CD4-positive, alpha-beta T cell (primary cell): ENCODE measurements at regions not wholly inside any gene's neighbourhood (a gene's known extent, or its start where the extent isn't known, plus 50 kb on each side); places are given as distances from the start of the nearest gene placed in this dataset.

Source experiments
- ATAC-seq: fragments of 200-7000 bp; cut with Tn5 transposase; one replicate; pipeline ENCODE4 v1.10.0; 2022; ENCODE audit warnings: mild to moderate bottlenecking; ENCODE audit not compliant: poor library complexity
- CTCF ChIA-PET: fragments of 350-600 bp; sonication (Branson Sonifier 250); formaldehyde crosslinking; loops from one replicate; lab custom pipeline; 2021; ENCODE audit warnings: antibody characterized with exemption, inconsistent platforms; lab: Charles Lee
- POLR2A ChIA-PET: fragments of 350-600 bp; sonication (Branson Sonifier 250); formaldehyde crosslinking; loops from one replicate; lab custom pipeline; 2021; ENCODE audit warnings: antibody characterized with exemption, inconsistent platforms; lab: Charles Lee
- DNase-seq, 14 experiments: peaks; one replicate each; pipeline ENCODE4 v3.0.0-alpha.2; 2013 to 2020; ENCODE audit warnings: mixed read lengths in 2 of 14
- H3K27ac ChIP-seq, 2 donors: one replicate each; pipeline versions ENCODE4 v1.5.1 to v1.7.0; 2013; ENCODE audit warnings: low read length in 2 of 2, low read depth in 1 of 2, mild to moderate bottlenecking in 1 of 2
- H3K27me3 ChIP-seq, 2 experiments: 1 replicate in 1 of 2; 2 replicates in 1 of 2; pipeline versions ENCODE4 v1.6.1 to v1.7.0; 2013; ENCODE audit warnings: low read length in 2 of 2, control low read depth in 1 of 2, mild to moderate bottlenecking in 1 of 2, moderate library complexity in 1 of 2; ENCODE audit not compliant: insufficient read depth in 2 of 2, control insufficient read depth in 1 of 2
- H3K36me3 ChIP-seq: one replicate; pipeline ENCODE4 v1.6.1; 2013; ENCODE audit warnings: low read length, control low read depth; ENCODE audit not compliant: insufficient read depth
- H3K4me1 ChIP-seq: one replicate; pipeline ENCODE4 v1.6.1; 2013; ENCODE audit warnings: low read length, control low read depth; ENCODE audit not compliant: insufficient read depth
- H3K4me3 ChIP-seq: one replicate; pipeline ENCODE4 v1.5.1; 2013; ENCODE audit warnings: mild to moderate bottlenecking, low read length, moderate library complexity
- H3K9me3 ChIP-seq, 2 experiments: 1 replicate in 1 of 2; 2 replicates in 1 of 2; pipeline versions ENCODE4 v1.6.1 to v1.7.0; 2013; ENCODE audit warnings: low read length in 2 of 2, mild to moderate bottlenecking in 2 of 2, control low read depth in 1 of 2, moderate library complexity in 1 of 2; ENCODE audit not compliant: control insufficient read depth in 1 of 2, insufficient read depth in 1 of 2
- H3K27ac Mint-ChIP-seq: one replicate; pipeline ENCODE4 v1.8.0; 2020; ENCODE audit warnings: mixed read lengths
- H3K27me3 Mint-ChIP-seq: one replicate; pipeline ENCODE4 v1.8.0; 2021; ENCODE audit warnings: mixed read lengths
- H3K36me3 Mint-ChIP-seq: one replicate; pipeline ENCODE4 v1.8.0; 2021; ENCODE audit warnings: low read depth, mixed read lengths
- H3K4me1 Mint-ChIP-seq: one replicate; pipeline ENCODE4 v1.8.0; 2021; ENCODE audit warnings: low read depth, mixed read lengths
- H3K4me3 Mint-ChIP-seq: one replicate; pipeline ENCODE4 v1.8.0; 2020; ENCODE audit warnings: mild to moderate bottlenecking, mixed read lengths
- H3K9me3 Mint-ChIP-seq: one replicate; pipeline ENCODE4 v1.8.0; 2020; ENCODE audit warnings: mixed read lengths
- intact Hi-C, 2 experiments: fragments of 100-400 bp; cut with DNase I in 1 of 2; cut with micrococcal nuclease in 1 of 2; formaldehyde crosslinking; loops; one replicate each; pipeline versions ENCODE4 v1.15.1 to v1.9.0; 2023 to 2025; cut with DNase I, micrococcal nuclease
- TF ChIP-seq, protein P1 (sequence below): fragments of 200-600 bp; IDR thresholded peaks from one replicate; pipeline ENCODE4 v1.8.0; 2022; ENCODE audit warnings: antibody characterized with exemption, mild to moderate bottlenecking

DNA sequence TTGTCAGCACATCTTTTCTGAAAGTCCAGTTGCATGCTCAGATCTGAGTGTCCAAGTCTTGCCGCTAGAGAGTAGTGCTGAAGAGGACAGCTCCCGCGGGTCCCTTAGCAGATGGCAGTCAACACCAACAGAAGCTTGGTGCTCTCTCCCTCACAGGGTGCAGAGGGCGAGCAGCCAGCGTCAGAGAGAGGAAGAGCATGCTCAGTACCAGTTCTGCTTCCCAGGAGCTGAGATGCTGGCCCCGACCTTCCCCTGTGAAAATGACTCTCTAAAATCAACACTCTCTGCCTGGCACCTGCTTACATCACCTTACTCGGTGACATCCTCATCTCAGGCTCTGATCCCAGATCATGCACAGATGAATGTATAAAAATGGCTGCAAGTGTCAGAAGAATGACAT lies 86.0 kb upstream of the TWIST2 start:
- peaks cover 11 to 15% of the 10 kb centered on the region in 2 experiments for H3K27me3 ChIP-seq
- TF ChIP-seq, protein P1, sequence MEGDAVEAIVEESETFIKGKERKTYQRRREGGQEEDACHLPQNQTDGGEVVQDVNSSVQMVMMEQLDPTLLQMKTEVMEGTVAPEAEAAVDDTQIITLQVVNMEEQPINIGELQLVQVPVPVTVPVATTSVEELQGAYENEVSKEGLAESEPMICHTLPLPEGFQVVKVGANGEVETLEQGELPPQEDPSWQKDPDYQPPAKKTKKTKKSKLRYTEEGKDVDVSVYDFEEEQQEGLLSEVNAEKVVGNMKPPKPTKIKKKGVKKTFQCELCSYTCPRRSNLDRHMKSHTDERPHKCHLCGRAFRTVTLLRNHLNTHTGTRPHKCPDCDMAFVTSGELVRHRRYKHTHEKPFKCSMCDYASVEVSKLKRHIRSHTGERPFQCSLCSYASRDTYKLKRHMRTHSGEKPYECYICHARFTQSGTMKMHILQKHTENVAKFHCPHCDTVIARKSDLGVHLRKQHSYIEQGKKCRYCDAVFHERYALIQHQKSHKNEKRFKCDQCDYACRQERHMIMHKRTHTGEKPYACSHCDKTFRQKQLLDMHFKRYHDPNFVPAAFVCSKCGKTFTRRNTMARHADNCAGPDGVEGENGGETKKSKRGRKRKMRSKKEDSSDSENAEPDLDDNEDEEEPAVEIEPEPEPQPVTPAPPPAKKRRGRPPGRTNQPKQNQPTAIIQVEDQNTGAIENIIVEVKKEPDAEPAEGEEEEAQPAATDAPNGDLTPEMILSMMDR, result no peak
- Mint-ChIP-seq H3K9me3 (no peaks in the 10 kb centered on the region), H3K4me1 (no peaks in the 10 kb centered on the region), H3K36me3 (no peaks in the 10 kb centered on the region), H3K27ac (no peak overlapping the region), H3K27me3 (peaks cover 54% of the 10 kb centered on the region), H3K4me3 (no peak overlapping the region)
- ChIA-PET POLR2A (no interaction called here), CTCF (no interaction called here)
- peaks cover 0 to 5% of the 10 kb centered on the region in 2 experiments for H3K9me3 ChIP-seq
- DNase-seq (no peak), ATAC-seq (no peak)
- no peaks in the 10 kb centered on the region for H3K36me3 ChIP-seq
- no peak overlapping the region for H3K4me3 ChIP-seq
- intact Hi-C loops, result no loop called here
- no peak overlapping the region for H3K27ac ChIP-seq
- H3K4me1 ChIP-seq, result no peaks in the 10 kb centered on the region

DNA sequence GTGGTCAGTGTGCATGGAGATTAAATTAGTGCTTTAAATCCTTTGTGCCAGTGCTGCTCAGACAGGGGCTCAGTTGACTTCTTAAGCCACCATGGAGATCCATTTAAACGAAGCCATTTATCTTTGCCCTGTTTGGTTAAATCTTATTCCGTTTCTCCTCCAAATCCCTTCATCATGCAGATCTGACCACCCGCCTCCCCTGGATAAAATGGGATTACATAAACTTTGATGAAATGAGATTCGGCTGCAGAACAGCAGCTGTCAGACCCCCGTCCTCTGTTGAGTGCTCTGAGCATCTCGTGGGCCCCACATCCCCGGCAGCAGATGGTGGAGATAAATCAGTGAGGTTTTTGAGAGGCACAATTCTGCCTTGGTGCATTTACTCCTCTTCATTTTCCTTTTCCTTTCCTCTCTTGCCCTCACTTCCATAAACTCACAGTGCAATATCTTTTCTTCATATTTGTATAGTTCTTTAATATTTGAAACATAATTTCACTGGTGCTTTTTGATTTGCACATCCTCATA lies 84.4 kb upstream of the TWIST2 start:
- Mint-ChIP-seq H3K27me3 (peaks cover 56% of the 10 kb centered on the region), H3K4me3 (no peak overlapping the region), H3K4me1 (no peaks in the 10 kb centered on the region), H3K36me3 (no peaks in the 10 kb centered on the region), H3K9me3 (no peaks in the 10 kb centered on the region), H3K27ac (no peak overlapping the region)
- TF ChIP-seq, protein P1, result no peak
- intact Hi-C loops, result no loop called here
- Histone ChIP-seq H3K27ac (no peak overlapping the region), H3K4me1 (no peaks in the 10 kb centered on the region), H3K36me3 (no peaks in the 10 kb centered on the region), H3K4me3 (no peak overlapping the region), H3K9me3 (peaks cover 0 to 5% of the 10 kb centered on the region in 2 experiments), H3K27me3 (peaks cover 11 to 15% of the 10 kb centered on the region in 2 experiments)
- ChIA-PET CTCF (no interaction called here), POLR2A (no interaction called here)
- no peak for ATAC-seq
- DNase-seq, result no peak

DNA sequence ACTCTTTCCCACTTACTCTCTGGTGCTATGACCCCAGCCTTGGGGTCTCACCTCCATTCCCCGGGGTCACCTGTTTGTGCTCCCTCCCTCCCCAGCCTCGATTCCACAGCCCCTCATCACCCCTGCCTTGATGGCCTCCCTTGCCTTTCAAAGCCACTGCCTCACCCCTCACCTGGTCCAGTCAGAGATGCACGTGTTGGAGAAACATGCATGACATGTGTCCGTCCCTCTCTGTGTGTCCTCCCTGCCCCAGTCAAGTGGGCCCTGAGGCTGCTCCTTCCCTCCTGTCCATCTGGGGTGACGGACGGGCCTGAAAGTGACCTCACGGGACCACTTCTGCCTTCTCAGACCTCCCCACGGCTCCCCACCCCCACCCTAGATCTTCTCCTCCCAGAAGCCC lies 82.3 kb upstream of the TWIST2 start:
- Histone ChIP-seq H3K36me3 (no peaks in the 10 kb centered on the region), H3K27ac (no peak overlapping the region), H3K4me3 (no peak overlapping the region), H3K27me3 (peaks cover 11 to 25% of the 10 kb centered on the region in 2 experiments), H3K9me3 (peaks cover 0 to 5% of the 10 kb centered on the region in 2 experiments), H3K4me1 (no peaks in the 10 kb centered on the region)
- ChIA-PET POLR2A (no interaction called here), CTCF (no interaction called here)
- intact Hi-C loops, result no loop called here
- TF ChIP-seq, protein P1, result no peak
- ATAC-seq, result no peak
- no peaks in the 10 kb centered on the region for H3K4me1 Mint-ChIP-seq
- H3K36me3 Mint-ChIP-seq, result no peaks in the 10 kb centered on the region
- H3K27me3 Mint-ChIP-seq, result peaks cover 59% of the 10 kb centered on the region
- H3K4me3 Mint-ChIP-seq, result no peak overlapping the region
- H3K9me3 Mint-ChIP-seq, result no peaks in the 10 kb centered on the region
- DNase-seq, result no peak
- H3K27ac Mint-ChIP-seq, result no peak overlapping the region
